SK-N-SH (cell line): ENCODE measurements at regions not wholly inside any gene's neighbourhood (a gene's known extent, or its start where the extent isn't known, plus 50 kb on each side); places are given as distances from the start of the nearest gene placed in this dataset.

Source experiments
- CTCF ChIA-PET: fragments of 300-600, 350-600 bp; formaldehyde crosslinking; extraction: SDS; loops from one replicate; lab custom pipeline; 2021; lab: Yijun Ruan, JAX
- POLR2A ChIA-PET: fragments of 350-600 bp; sonication (Branson Sonifier 250); formaldehyde crosslinking; extraction: SDS; loops from one replicate; lab custom pipeline; 2020; ENCODE audit warnings: antibody characterized with exemption, inconsistent platforms; lab: Yijun Ruan, JAX
- DNase-seq: peaks from one replicate; pipeline ENCODE4 v3.0.0; 2012
- H2AFZ ChIP-seq: fragments of 200-600 bp; sonication (generic); 2 replicates; pipeline ENCODE4 v1.8.1; 2016; ENCODE audit warnings: antibody characterized with exemption, mild to moderate bottlenecking, low read depth
- H3F3A ChIP-seq: fragments of 200-600 bp; sonication (generic); replicated peaks from 2 replicates; pipeline ENCODE3; 2016; ENCODE audit warnings: antibody characterized with exemption, mild to moderate bottlenecking; ENCODE audit not compliant: insufficient read depth
- H3K27ac ChIP-seq, 2 experiments: fragments of 200-500 bp in 1 of 2; fragments of 200-600 bp in 1 of 2; sonication (Bioruptor generic) in 1 of 2; sonication (generic), shearing (Covaris generic) in 1 of 2; 2 replicates each; pipeline versions ENCODE4 v1.5.1 to v1.6.1; 2014 to 2016; ENCODE audit warnings: low read depth in 2 of 2, inconsistent platforms in 1 of 2, low read length in 1 of 2, mild to moderate bottlenecking in 1 of 2, mixed read lengths in 1 of 2
- H3K27me3 ChIP-seq: fragments of 200-600 bp; sonication (generic), shearing (Covaris generic); 2 replicates; pipeline ENCODE4 v1.6.1; 2016; ENCODE audit warnings: mixed run types; ENCODE audit not compliant: insufficient read depth
- H3K36me3 ChIP-seq, 2 experiments: fragments of 200-500 bp in 1 of 2; fragments of 200-600 bp in 1 of 2; sonication (Bioruptor generic) in 1 of 2; sonication (generic) in 1 of 2; replicated peaks in 1 of 2; 2 replicates each; pipeline versions ENCODE3 to v1.5.1; 2014 to 2016; ENCODE audit warnings: low read length in 1 of 2, mild to moderate bottlenecking in 1 of 2; ENCODE audit not compliant: insufficient read depth in 2 of 2, control insufficient read depth in 1 of 2
- H3K4me1 ChIP-seq, 2 experiments: fragments of 200-500 bp in 1 of 2; fragments of 200-600 bp in 1 of 2; sonication (Bioruptor generic) in 1 of 2; sonication (generic), shearing (Covaris generic) in 1 of 2; 2 replicates each; pipeline versions ENCODE4 v1.5.1 to v1.6.1; 2014 to 2016; ENCODE audit warnings: low read depth in 1 of 2, low read length in 1 of 2, mixed run types in 1 of 2; ENCODE audit not compliant: insufficient read depth in 2 of 2, control insufficient read depth in 1 of 2
- H3K4me2 ChIP-seq: fragments of 200-600 bp; sonication (generic), shearing (Covaris generic); 2 replicates; pipeline ENCODE4 v1.6.1; 2017; ENCODE audit warnings: mixed run types
- H3K4me3 ChIP-seq, 2 experiments: fragments of 200-500 bp in 1 of 2; fragments of 200-600 bp in 1 of 2; sonication (Bioruptor generic) in 1 of 2; sonication (generic), shearing (Covaris generic) in 1 of 2; 2 replicates each; pipeline versions ENCODE4 v1.5.1 to v1.8.1; 2014 to 2016; ENCODE audit warnings: low read depth in 2 of 2, inconsistent platforms in 1 of 2, low read length in 1 of 2, mild to moderate bottlenecking in 1 of 2, mixed read lengths in 1 of 2, moderate library complexity in 1 of 2
- H3K79me2 ChIP-seq: fragments of 200-600 bp; sonication (generic); 2 replicates; pipeline ENCODE4 v1.8.1; 2017; ENCODE audit warnings: mild to moderate bottlenecking; ENCODE audit not compliant: insufficient read depth
- H3K9ac ChIP-seq: fragments of 200-600 bp; sonication (generic); 2 replicates; pipeline ENCODE4 v1.6.1; 2017; ENCODE audit warnings: mixed run types
- H3K9me2 ChIP-seq: fragments of 200-600 bp; sonication (generic); 2 replicates; pipeline ENCODE4 v1.6.1; 2017; ENCODE audit warnings: mixed run types
- H3K9me3 ChIP-seq: fragments of 200-600 bp; sonication (generic); 2 replicates; pipeline ENCODE4 v1.6.1; 2017; ENCODE audit warnings: mixed run types, mild to moderate bottlenecking, moderate library complexity
- H4K20me1 ChIP-seq: fragments of 200-600 bp; sonication (generic); 2 replicates; pipeline ENCODE4 v1.6.1; 2017; ENCODE audit warnings: mild to moderate bottlenecking, mixed run types; ENCODE audit not compliant: insufficient read depth
- FOSL2 ChIP-seq: IDR thresholded peaks from 2 replicates; pipeline ENCODE4 v1.4.0; 2012; ENCODE audit warnings: low read depth, mild to moderate bottlenecking, moderate library complexity, borderline replicate concordance
- GABPA ChIP-seq: IDR thresholded peaks from 2 replicates; pipeline ENCODE4 v1.4.0; 2012; ENCODE audit warnings: low read depth, mild to moderate bottlenecking
- JUND ChIP-seq: IDR thresholded peaks from 2 replicates; pipeline ENCODE4 v1.4.0; 2012
- MXI1 ChIP-seq: IDR thresholded peaks from 2 replicates; pipeline ENCODE4 v1.6.1; 2012; ENCODE audit warnings: mild to moderate bottlenecking, low read depth, low read length, improper control_type of control experiment
- RAD21 ChIP-seq: IDR thresholded peaks from 2 replicates; pipeline ENCODE4 v1.6.1; 2012; ENCODE audit warnings: mild to moderate bottlenecking, low read length
- RCOR1 ChIP-seq: fragments of 150-350 bp; IDR thresholded peaks from 2 replicates; pipeline ENCODE4 v1.6.1; 2017; ENCODE audit warnings: antibody characterized with exemption, low read length
- RFX5 ChIP-seq: IDR thresholded peaks from 2 replicates; pipeline ENCODE4 v1.6.1; 2012; ENCODE audit warnings: mild to moderate bottlenecking, improper control_type of control experiment, low read length
- TCF12 ChIP-seq: IDR thresholded peaks from 2 replicates; pipeline ENCODE4 v1.4.0; 2012
- WGBS: methylation state at CpG from one replicate; pipeline ENCODE4 v1.1.6; 2017; ENCODE audit warnings: low lambda C conversion rate; 5-methylcytosine and 5-hydroxymethylcytosine counted together
- TF ChIP-seq, protein P1 (sequence below): fragments of 150-350 bp; IDR thresholded peaks from 2 replicates; pipeline ENCODE4 v1.6.1; 2017; ENCODE audit warnings: antibody characterized with exemption, low read length, low read depth, borderline replicate concordance
- TF ChIP-seq, protein P2 (sequence below): fragments of 200-600 bp; sonication (generic); IDR thresholded peaks from 2 replicates; pipeline ENCODE4 v1.6.1; 2017; ENCODE audit warnings: antibody characterized with exemption, mild to moderate bottlenecking, moderate library complexity
- TF ChIP-seq, protein P3 (sequence below): IDR thresholded peaks from 2 replicates; pipeline ENCODE4 v1.4.0; 2012; ENCODE audit warnings: low read depth, borderline replicate concordance

DNA sequence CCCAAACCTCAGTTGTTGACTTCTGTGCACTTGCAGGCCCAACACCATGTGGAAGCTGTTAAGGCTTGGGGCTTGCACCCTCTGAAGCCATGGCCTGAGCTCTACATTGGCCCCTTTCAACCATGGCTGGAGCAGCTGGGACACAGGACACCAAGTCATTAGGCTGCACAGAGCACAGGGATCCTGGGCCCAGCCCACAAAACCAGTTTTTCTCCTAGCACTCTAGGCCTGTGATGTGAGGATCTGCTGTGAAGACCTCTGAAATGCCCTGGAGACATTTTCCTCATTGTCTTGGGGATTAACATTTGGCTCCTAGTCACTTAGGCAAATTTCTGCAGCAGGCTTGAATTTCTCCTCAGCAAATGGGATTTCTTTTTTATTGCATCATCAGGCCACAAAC, 1255.7 kb downstream of the ZPLD1 start:
- ChIA-PET POLR2A (no interaction called here), CTCF (no interaction called here)
- H3F3A ChIP-seq, result no peaks in the 10 kb centered on the region
- no peaks in the 10 kb centered on the region; the same call in 1 of the 2 replicates for H3K9me3 ChIP-seq
- H3K36me3 ChIP-seq, result no peaks in the 10 kb centered on the region
- H3K27me3 ChIP-seq, result no peaks in the 10 kb centered on the region
- H3K9me2 ChIP-seq, result no peaks in the 10 kb centered on the region
- no peaks in the 10 kb centered on the region for H3K79me2 ChIP-seq
- TF ChIP-seq, protein P1, sequence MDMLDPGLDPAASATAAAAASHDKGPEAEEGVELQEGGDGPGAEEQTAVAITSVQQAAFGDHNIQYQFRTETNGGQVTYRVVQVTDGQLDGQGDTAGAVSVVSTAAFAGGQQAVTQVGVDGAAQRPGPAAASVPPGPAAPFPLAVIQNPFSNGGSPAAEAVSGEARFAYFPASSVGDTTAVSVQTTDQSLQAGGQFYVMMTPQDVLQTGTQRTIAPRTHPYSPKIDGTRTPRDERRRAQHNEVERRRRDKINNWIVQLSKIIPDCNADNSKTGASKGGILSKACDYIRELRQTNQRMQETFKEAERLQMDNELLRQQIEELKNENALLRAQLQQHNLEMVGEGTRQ, result no peak
- TF ChIP-seq RAD21 (no peak), RFX5 (no peak), MXI1 (no peak), RCOR1 (no peak), TCF12 (no peak), GABPA (no peak)
- TF ChIP-seq, protein P2, sequence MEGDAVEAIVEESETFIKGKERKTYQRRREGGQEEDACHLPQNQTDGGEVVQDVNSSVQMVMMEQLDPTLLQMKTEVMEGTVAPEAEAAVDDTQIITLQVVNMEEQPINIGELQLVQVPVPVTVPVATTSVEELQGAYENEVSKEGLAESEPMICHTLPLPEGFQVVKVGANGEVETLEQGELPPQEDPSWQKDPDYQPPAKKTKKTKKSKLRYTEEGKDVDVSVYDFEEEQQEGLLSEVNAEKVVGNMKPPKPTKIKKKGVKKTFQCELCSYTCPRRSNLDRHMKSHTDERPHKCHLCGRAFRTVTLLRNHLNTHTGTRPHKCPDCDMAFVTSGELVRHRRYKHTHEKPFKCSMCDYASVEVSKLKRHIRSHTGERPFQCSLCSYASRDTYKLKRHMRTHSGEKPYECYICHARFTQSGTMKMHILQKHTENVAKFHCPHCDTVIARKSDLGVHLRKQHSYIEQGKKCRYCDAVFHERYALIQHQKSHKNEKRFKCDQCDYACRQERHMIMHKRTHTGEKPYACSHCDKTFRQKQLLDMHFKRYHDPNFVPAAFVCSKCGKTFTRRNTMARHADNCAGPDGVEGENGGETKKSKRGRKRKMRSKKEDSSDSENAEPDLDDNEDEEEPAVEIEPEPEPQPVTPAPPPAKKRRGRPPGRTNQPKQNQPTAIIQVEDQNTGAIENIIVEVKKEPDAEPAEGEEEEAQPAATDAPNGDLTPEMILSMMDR, result no peak
- H3K4me2 ChIP-seq, result no peak overlapping the region
- H3K9ac ChIP-seq, result no peak overlapping the region
- no peaks in the 10 kb centered on the region for H4K20me1 ChIP-seq
- H3K27ac ChIP-seq, result no peak overlapping the region
- H3K4me1 ChIP-seq, result no peaks in the 10 kb centered on the region
- no peak overlapping the region for H2AFZ ChIP-seq
- no peak for DNase-seq
- H3K4me3 ChIP-seq, result no peak overlapping the region

DNA sequence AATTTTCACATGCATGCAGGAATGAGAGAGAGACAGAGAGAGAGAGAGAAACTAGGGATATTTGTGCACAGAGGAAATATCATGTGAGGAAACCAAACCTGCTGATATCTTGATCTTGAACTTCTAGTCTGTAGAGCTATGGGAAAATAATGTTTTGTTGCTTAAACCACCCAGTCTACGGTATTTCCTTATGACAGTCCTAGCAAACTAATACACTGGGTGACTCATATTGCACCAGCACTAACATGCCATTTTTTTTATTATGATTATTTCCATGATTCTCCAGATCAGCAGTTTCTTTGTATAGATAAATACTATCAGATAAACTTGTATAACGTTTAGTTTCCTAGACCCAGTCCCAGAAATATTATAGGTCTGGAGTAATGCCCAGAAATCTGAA, 1259.0 kb downstream of the ZPLD1 start:
- Histone ChIP-seq H3K27me3 (no peaks in the 10 kb centered on the region), H3F3A (no peaks in the 10 kb centered on the region), H2AFZ (no peak overlapping the region; the same call in 1 of the 2 replicates), H3K79me2 (no peaks in the 10 kb centered on the region), H3K9me2 (no peaks in the 10 kb centered on the region), H3K4me1 (no peaks in the 10 kb centered on the region), H3K9me3 (no peaks in the 10 kb centered on the region), H3K9ac (no peak overlapping the region; the same call in 1 of the 2 replicates), H3K36me3 (no peaks in the 10 kb centered on the region), H3K4me2 (no peak overlapping the region)
- WGBS, result 16% methylated on average over 2 of the region's 2 CpGs
- CTCF ChIA-PET, result no interaction called here
- TF ChIP-seq JUND, result no peak
- TF ChIP-seq, protein P3, sequence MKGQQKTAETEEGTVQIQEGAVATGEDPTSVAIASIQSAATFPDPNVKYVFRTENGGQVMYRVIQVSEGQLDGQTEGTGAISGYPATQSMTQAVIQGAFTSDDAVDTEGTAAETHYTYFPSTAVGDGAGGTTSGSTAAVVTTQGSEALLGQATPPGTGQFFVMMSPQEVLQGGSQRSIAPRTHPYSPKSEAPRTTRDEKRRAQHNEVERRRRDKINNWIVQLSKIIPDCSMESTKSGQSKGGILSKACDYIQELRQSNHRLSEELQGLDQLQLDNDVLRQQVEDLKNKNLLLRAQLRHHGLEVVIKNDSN, result no peak
- TF ChIP-seq FOSL2, result peak; percentile 24; the same call in 1 of the 2 replicates
- TF ChIP-seq, all 33 proteins: peak for 1
- Histone ChIP-seq H3K4me3 (no peak overlapping the region), H3K27ac (no peak overlapping the region), H4K20me1 (no peaks in the 10 kb centered on the region)
- POLR2A ChIA-PET, result no interaction called here
- DNase-seq, result no peak
